ENCODE measurements at regions not wholly inside any gene's neighbourhood (a gene's known extent, or its start where the extent isn't known, plus 50 kb on each side); places are given as distances from the start of the nearest gene placed in this dataset.

- no peak for TF ChIP-seq CTCF (IDR thresholded peaks at IDR 0.05)
- no peak for TF ChIP-seq POLR2AphosphoS5 (IDR thresholded peaks at IDR 0.05; ENCODE audit: insufficient read depth in 1 of 2, low read depth in 1 of 2)
- TF ChIP-seq POLR2A (IDR thresholded peaks at IDR 0.05) = no peak
Observed at GRCh38 chr2:12514168-12514567, 202.6 kb upstream of the TRIB2 start.
